Endodermal cell (in vitro differentiated cells): ENCODE measurements at regions not wholly inside any gene's neighbourhood (a gene's known extent, or its start where the extent isn't known, plus 50 kb on each side); places are given as distances from the start of the nearest gene placed in this dataset.

Experiments used
- DNase-seq: peaks from one replicate; pipeline ENCODE4 v3.0.0-alpha.2; 2017
- H3K27ac ChIP-seq: 2 replicates; pipeline ENCODE4 v1.5.1; 2013; ENCODE audit warnings: mild to moderate bottlenecking, low read depth, low read length, moderate library complexity
- H3K27me3 ChIP-seq: 2 replicates; pipeline ENCODE4 v1.6.1; 2013; ENCODE audit warnings: mild to moderate bottlenecking, low read length, moderate library complexity; ENCODE audit not compliant: insufficient read depth, control insufficient read depth, poor library complexity, severe bottlenecking
- H3K36me3 ChIP-seq: 2 replicates; pipeline ENCODE4 v1.7.0; 2013; ENCODE audit warnings: mild to moderate bottlenecking, low read length, moderate library complexity; ENCODE audit not compliant: control insufficient read depth, insufficient read depth
- H3K4me1 ChIP-seq: one replicate; pipeline ENCODE4 v1.7.0; 2013; ENCODE audit warnings: low read length; ENCODE audit not compliant: control insufficient read depth, insufficient read depth
- H3K4me3 ChIP-seq: 2 replicates; pipeline ENCODE4 v1.5.1; 2013; ENCODE audit warnings: mild to moderate bottlenecking, low read length, moderate library complexity
- H3K9ac ChIP-seq: 2 replicates; pipeline ENCODE4 v1.6.1; 2013; ENCODE audit warnings: mild to moderate bottlenecking, low read length, moderate library complexity; ENCODE audit not compliant: poor library complexity, severe bottlenecking; ENCODE audit errors: extremely low read depth
- H3K9me3 ChIP-seq: 2 replicates; pipeline ENCODE4 v1.6.1; 2013; ENCODE audit warnings: mild to moderate bottlenecking, low read length, moderate library complexity; ENCODE audit not compliant: control insufficient read depth
- H3K27ac Mint-ChIP-seq: 2 replicates; pipeline ENCODE4 v1.8.0; 2020; ENCODE audit warnings: mixed read lengths
- H3K27me3 Mint-ChIP-seq: 2 replicates; pipeline ENCODE4 v1.8.0; 2021; ENCODE audit warnings: mild to moderate bottlenecking, mixed read lengths; ENCODE audit not compliant: insufficient read depth
- H3K36me3 Mint-ChIP-seq: 2 replicates; pipeline ENCODE4 v1.8.0; 2020; ENCODE audit warnings: low read depth, mixed read lengths
- H3K4me1 Mint-ChIP-seq: 2 replicates; pipeline ENCODE4 v1.8.0; 2020; ENCODE audit warnings: mixed read lengths
- H3K4me3 Mint-ChIP-seq: 2 replicates; pipeline ENCODE4 v1.8.0; 2020; ENCODE audit warnings: mild to moderate bottlenecking, moderate library complexity, mixed read lengths
- H3K9me3 Mint-ChIP-seq: 2 replicates; pipeline ENCODE4 v1.8.0; 2020; ENCODE audit warnings: mild to moderate bottlenecking, mixed read lengths
- CTCF ChIP-seq: fragments of 200-600 bp; sonication (generic); conservative IDR thresholded peaks from 2 replicates; pipeline ENCODE4 v1.5.0; 2021; ENCODE audit warnings: antibody characterized with exemption, mild to moderate bottlenecking
- WGBS, 2 experiments: methylation state at CpG; one replicate each; pipeline versions ENCODE4 v1.1.5 to v1.1.7; 2013; ENCODE audit warnings: missing lambda C conversion rate in 2 of 2, mixed read lengths in 1 of 2; ENCODE audit not compliant: insufficient coverage in 1 of 2, insufficient read length in 1 of 2; 5-methylcytosine and 5-hydroxymethylcytosine counted together

GRCh38 chr11:106585061-106585460 is 433.2 kb downstream of the GUCY1A2 start:
- peaks cover 2% of the 10 kb centered on the region for H3K36me3 Mint-ChIP-seq
- H3K9me3 Mint-ChIP-seq, result peaks cover 13% of the 10 kb centered on the region
- 75 to 92% methylated on average over 2 to 5 of the region's 5 CpGs for WGBS, 2 experiments
- no peak overlapping the region for H3K27ac ChIP-seq
- no peak overlapping the region for H3K9ac ChIP-seq
- peak; percentile 76 for TF ChIP-seq CTCF
- H3K4me1 Mint-ChIP-seq, result peaks cover 5% of the 10 kb centered on the region
- no peak overlapping the region for H3K4me3 Mint-ChIP-seq
- H3K4me1 ChIP-seq, result no peaks in the 10 kb centered on the region
- H3K9me3 ChIP-seq, result peaks cover 5% of the 10 kb centered on the region
- no peak overlapping the region for H3K27ac Mint-ChIP-seq
- H3K27me3 Mint-ChIP-seq, result no peaks in the 10 kb centered on the region
- DNase-seq, result peak; percentile 69
- H3K4me3 ChIP-seq, result no peak overlapping the region
- H3K27me3 ChIP-seq, result no peaks in the 10 kb centered on the region
- H3K36me3 ChIP-seq, result no peaks in the 10 kb centered on the region

GRCh38 chr11:106594751-106595351 is 423.4 kb downstream of the GUCY1A2 start:
- Mint-ChIP-seq H3K36me3 (no peaks in the 10 kb centered on the region), H3K4me3 (peak overlapping the region; percentile 26), H3K4me1 (peaks cover 29% of the 10 kb centered on the region), H3K27ac (peak overlapping the region; percentile 27), H3K9me3 (peaks cover 12% of the 10 kb centered on the region), H3K27me3 (no peaks in the 10 kb centered on the region)
- Histone ChIP-seq H3K4me1 (peaks cover 6% of the 10 kb centered on the region), H3K9ac (no peak overlapping the region), H3K36me3 (no peaks in the 10 kb centered on the region), H3K27me3 (no peaks in the 10 kb centered on the region), H3K27ac (no peak overlapping the region), H3K9me3 (peaks cover 4% of the 10 kb centered on the region), H3K4me3 (peak overlapping the region; percentile 32)
- 69 to 74% methylated on average over 2 to 6 of the region's 6 CpGs for WGBS, 2 experiments
- DNase-seq, result peak; percentile 81
- no peak for TF ChIP-seq CTCF

- no peak for TF ChIP-seq CTCF
- 89 to 94% methylated on average over 2 to 3 of the region's 3 CpGs for WGBS, 2 experiments
- H3K4me1 ChIP-seq, result no peaks in the 10 kb centered on the region
- no peak overlapping the region for H3K9ac ChIP-seq
- no peaks in the 10 kb centered on the region for H3K27me3 Mint-ChIP-seq
- no peak overlapping the region for H3K27ac Mint-ChIP-seq
- no peak for DNase-seq
- H3K4me3 ChIP-seq, result no peak overlapping the region
- peaks cover 9% of the 10 kb centered on the region for H3K4me1 Mint-ChIP-seq
- H3K27ac ChIP-seq, result no peak overlapping the region
- H3K36me3 Mint-ChIP-seq, result no peaks in the 10 kb centered on the region
- H3K9me3 Mint-ChIP-seq, result peaks cover 8% of the 10 kb centered on the region
- no peaks in the 10 kb centered on the region for H3K27me3 ChIP-seq
- H3K4me3 Mint-ChIP-seq, result no peak overlapping the region
- H3K36me3 ChIP-seq, result no peaks in the 10 kb centered on the region
- H3K9me3 ChIP-seq, result peaks cover 4% of the 10 kb centered on the region
Measured at GRCh38 chr11:106601684-106602297, 416.5 kb downstream of the GUCY1A2 start.
